ENCODE measurements at regions not wholly inside any gene's neighbourhood (a gene's known extent, or its start where the extent isn't known, plus 50 kb on each side); places are given as distances from the start of the nearest gene placed in this dataset.

- TF ChIP-seq CTCF (IDR thresholded peaks at IDR 0.05; ENCODE audit: low read length) = no peak
- no peak for TF ChIP-seq EZH2 (IDR thresholded peaks at IDR 0.05; ENCODE audit: borderline replicate concordance, low read length)
Observed at GRCh38 chr9:119818726-119819435, 449.6 kb upstream of the BRINP1 start.

Data from OCI-LY1 (cell line).